ENCODE measurements at regions not wholly inside any gene's neighbourhood (a gene's known extent, or its start where the extent isn't known, plus 50 kb on each side); places are given as distances from the start of the nearest gene placed in this dataset.

- ChIA-PET CTCF (interaction anchor here (1.2 kb wide), 1 partner anchor 316 kb away, joined by 3 read pairs; no protein-coding TSS in a partner anchor), POLR2A (no interaction called here)
- TF ChIP-seq, protein P1, sequence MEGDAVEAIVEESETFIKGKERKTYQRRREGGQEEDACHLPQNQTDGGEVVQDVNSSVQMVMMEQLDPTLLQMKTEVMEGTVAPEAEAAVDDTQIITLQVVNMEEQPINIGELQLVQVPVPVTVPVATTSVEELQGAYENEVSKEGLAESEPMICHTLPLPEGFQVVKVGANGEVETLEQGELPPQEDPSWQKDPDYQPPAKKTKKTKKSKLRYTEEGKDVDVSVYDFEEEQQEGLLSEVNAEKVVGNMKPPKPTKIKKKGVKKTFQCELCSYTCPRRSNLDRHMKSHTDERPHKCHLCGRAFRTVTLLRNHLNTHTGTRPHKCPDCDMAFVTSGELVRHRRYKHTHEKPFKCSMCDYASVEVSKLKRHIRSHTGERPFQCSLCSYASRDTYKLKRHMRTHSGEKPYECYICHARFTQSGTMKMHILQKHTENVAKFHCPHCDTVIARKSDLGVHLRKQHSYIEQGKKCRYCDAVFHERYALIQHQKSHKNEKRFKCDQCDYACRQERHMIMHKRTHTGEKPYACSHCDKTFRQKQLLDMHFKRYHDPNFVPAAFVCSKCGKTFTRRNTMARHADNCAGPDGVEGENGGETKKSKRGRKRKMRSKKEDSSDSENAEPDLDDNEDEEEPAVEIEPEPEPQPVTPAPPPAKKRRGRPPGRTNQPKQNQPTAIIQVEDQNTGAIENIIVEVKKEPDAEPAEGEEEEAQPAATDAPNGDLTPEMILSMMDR (IDR thresholded peaks at IDR 0.05; ENCODE audit: control extremely low read depth, extremely low read depth, low read depth, missing control alignments), result no peak
- no peak for DNase-seq (ENCODE audit: extremely low spot score)
Measured at GRCh38 chr15:25186411-25186810, 231.6 kb downstream of the SNRPN start.

GRCh38 chr15:25186906-25187645 is 232.3 kb downstream of the SNRPN start:
- ChIA-PET POLR2A (no interaction called here), CTCF (interaction anchor here (1.2 kb wide), 1 partner anchor 315 kb away, joined by 3 read pairs; no protein-coding TSS in a partner anchor)
- TF ChIP-seq, protein P1 (IDR thresholded peaks at IDR 0.05; ENCODE audit: control extremely low read depth, extremely low read depth, low read depth, missing control alignments), result no peak
- no peak for DNase-seq (ENCODE audit: extremely low spot score)

DNA sequence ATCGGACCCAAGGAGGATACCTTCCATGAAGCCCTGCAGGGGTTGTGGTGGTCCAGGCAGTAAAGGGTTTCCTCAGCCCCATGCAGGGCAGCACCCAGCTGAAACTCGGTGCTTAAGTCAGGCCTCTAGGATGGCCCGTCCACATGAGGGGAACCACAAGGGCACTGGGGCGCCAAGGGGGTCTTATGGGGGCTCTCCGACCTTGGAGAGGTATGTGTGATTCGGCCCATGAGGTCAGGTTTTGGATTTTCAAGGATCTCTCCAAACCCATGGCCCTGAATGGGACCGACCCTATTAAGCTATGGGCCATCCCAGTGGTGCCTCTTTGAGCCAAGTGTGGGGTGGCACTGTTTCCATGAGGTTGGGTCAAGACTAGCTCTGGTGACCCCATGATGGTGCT is 233.3 kb downstream of the SNRPN start:
- no peak for DNase-seq (ENCODE audit: extremely low spot score)
- TF ChIP-seq, protein P1 (IDR thresholded peaks at IDR 0.05; ENCODE audit: control extremely low read depth, extremely low read depth, low read depth, missing control alignments), result no peak
- CTCF ChIA-PET, result no interaction called here
- POLR2A ChIA-PET, result no interaction called here

GRCh38 chr15:25188551-25189101 is 233.8 kb downstream of the SNRPN start:
- no peak for DNase-seq (ENCODE audit: extremely low spot score)
- TF ChIP-seq, protein P1 (IDR thresholded peaks at IDR 0.05; ENCODE audit: control extremely low read depth, extremely low read depth, low read depth, missing control alignments), result no peak
- ChIA-PET POLR2A (no interaction called here), CTCF (interaction anchor here (1.5 kb wide), 1 partner anchor 11 kb away, joined by 3 read pairs; no protein-coding TSS in a partner anchor)

- no peak for DNase-seq (ENCODE audit: extremely low spot score)
- TF ChIP-seq, protein P1 (IDR thresholded peaks at IDR 0.05; ENCODE audit: control extremely low read depth, extremely low read depth, low read depth, missing control alignments), result no peak
- ChIA-PET CTCF (interaction anchor here (1.5 kb wide), 1 partner anchor 10 kb away, joined by 3 read pairs; no protein-coding TSS in a partner anchor), POLR2A (no interaction called here)
Measured at GRCh38 chr15:25189551-25189950, 234.8 kb downstream of the SNRPN start.

- POLR2A ChIA-PET, result no interaction called here
Measured at GRCh38 chr15:25192651-25193050, 237.9 kb downstream of the SNRPN start.

More at GRCh38 chr15:25192651-25193050, 237.9 kb downstream of the SNRPN start:
- DNase-seq (ENCODE audit: extremely low spot score), result no peak
- CTCF ChIA-PET, result no interaction called here
- TF ChIP-seq, protein P1 (IDR thresholded peaks at IDR 0.05; ENCODE audit: control extremely low read depth, extremely low read depth, low read depth, missing control alignments), result no peak
